Fibroblast of mammary gland (primary cell): ENCODE measurements at regions not wholly inside any gene's neighbourhood (a gene's known extent, or its start where the extent isn't known, plus 50 kb on each side); places are given as distances from the start of the nearest gene placed in this dataset.
"Not testable (repeated sequence)": the region's sequence is repeated elsewhere in the genome, so short reads cannot be mapped to it uniquely, and the experiment has no call there.

ENCODE experiments used
- DNase-seq: peaks from one replicate; pipeline ENCODE4 v3.0.0-alpha.2; 2010; ENCODE audit warnings: low read depth
- H3K4me3 ChIP-seq: 2 replicates; pipeline ENCODE4 v1.5.1; 2011; ENCODE audit warnings: low read depth, mild to moderate bottlenecking, low read length, moderate library complexity; ENCODE audit not compliant: control insufficient read depth
- CTCF ChIP-seq: conservative IDR thresholded peaks from 2 replicates; pipeline ENCODE4 v1.5.1; 2011; ENCODE audit warnings: low read depth, low read length, inconsistent platforms; ENCODE audit not compliant: control insufficient read depth, insufficient read depth

- no peak for DNase-seq
- no peak for TF ChIP-seq CTCF
- H3K4me3 ChIP-seq: no peak overlapping the region
These were observed 89.1 kb upstream of the NEDD4L start for GRCh38 chr18:57954935-57955334.

- no peak for DNase-seq
- TF ChIP-seq CTCF: no peak
- H3K4me3 ChIP-seq: no peak overlapping the region
These were observed 90.1 kb upstream of the NEDD4L start for GRCh38 chr18:57953883-57954282.

- peak; percentile 38 for DNase-seq
- no peak for TF ChIP-seq CTCF
- H3K4me3 ChIP-seq: no peak overlapping the region
These were observed 91.8 kb upstream of the NEDD4L start for GRCh38 chr18:57951999-57952774.

- no peak for DNase-seq
- no peak for TF ChIP-seq CTCF
- no peak overlapping the region for H3K4me3 ChIP-seq
These were observed 92.8 kb upstream of the NEDD4L start for GRCh38 chr18:57951117-57951796.

- no peak overlapping the region for H3K4me3 ChIP-seq
- DNase-seq: no peak
- no peak for TF ChIP-seq CTCF
These were observed 93.5 kb upstream of the NEDD4L start for GRCh38 chr18:57950542-57950941.

GRCh38 chr18:57949335-57949734 is 94.7 kb upstream of the NEDD4L start:
- H3K4me3 ChIP-seq, DNase-seq: not testable (repeated sequence)

GRCh38 chr18:57947117-57947516 is 96.9 kb upstream of the NEDD4L start:
- no peak for DNase-seq
- H3K4me3 ChIP-seq: no peak overlapping the region
- no peak for TF ChIP-seq CTCF
